WTC11 (cell line): ENCODE measurements at regions not wholly inside any gene's neighbourhood (a gene's known extent, or its start where the extent isn't known, plus 50 kb on each side); places are given as distances from the start of the nearest gene placed in this dataset.

Experiments used
- ATAC-seq: fragments of 200-7000 bp; cut with Tn5 transposase; 2 replicates; pipeline ENCODE4 v1.10.0; 2021; ENCODE audit warnings: mild to moderate bottlenecking, moderate library complexity
- CTCF ChIA-PET: fragments of 300-600 bp; sonication (Branson Sonifier 250); formaldehyde crosslinking; loops from one replicate; lab custom pipeline; 2021; ENCODE audit warnings: antibody characterized with exemption; lab: Charles Lee
- POLR2A ChIA-PET: fragments of 350-600 bp; sonication (Branson Sonifier 250); formaldehyde crosslinking; loops from one replicate; lab custom pipeline; 2021; ENCODE audit warnings: antibody characterized with exemption; lab: Charles Lee
- DNase-seq: peaks from one replicate; pipeline ENCODE4 v3.0.0; 2021; ENCODE audit warnings: low spot score
- H3K27ac Mint-ChIP-seq: 2 replicates; pipeline ENCODE4 v1.8.0; 2021; ENCODE audit warnings: mixed read lengths
- H3K27me3 Mint-ChIP-seq: 2 replicates; pipeline ENCODE4 v1.8.0; 2021; ENCODE audit warnings: low read depth, mild to moderate bottlenecking, moderate library complexity, mixed read lengths
- H3K36me3 Mint-ChIP-seq: 2 replicates; pipeline ENCODE4 v1.8.0; 2021; ENCODE audit warnings: mixed read lengths
- H3K4me1 Mint-ChIP-seq: 2 replicates; pipeline ENCODE4 v1.8.0; 2022; ENCODE audit warnings: mixed read lengths
- H3K4me3 Mint-ChIP-seq: 2 replicates; pipeline ENCODE4 v1.8.0; 2021; ENCODE audit warnings: mild to moderate bottlenecking, moderate library complexity, mixed read lengths
- H3K9me3 Mint-ChIP-seq: 2 replicates; pipeline ENCODE4 v1.8.0; 2021; ENCODE audit warnings: mixed read lengths
- CREB1 ChIP-seq: sonication (generic); formaldehyde crosslinking; IDR thresholded peaks from 2 replicates; pipeline ENCODE4 v1.8.0; 2023; ENCODE audit warnings: mild to moderate bottlenecking, missing genetic modification reagents
- CREM ChIP-seq: sonication (generic); formaldehyde crosslinking; IDR thresholded peaks from 2 replicates; pipeline ENCODE4 v1.8.1; 2022; ENCODE audit warnings: mild to moderate bottlenecking, missing genetic modification reagents, moderate library complexity
- CTCF ChIP-seq: fragments of 200-600 bp; IDR thresholded peaks from 2 replicates; pipeline ENCODE4 v1.8.0; 2022; ENCODE audit warnings: antibody characterized with exemption
- E2F1 ChIP-seq: sonication (generic); formaldehyde crosslinking; IDR thresholded peaks from 2 replicates; pipeline ENCODE4 v1.8.0; 2022; ENCODE audit warnings: mild to moderate bottlenecking, missing genetic modification reagents
- E2F5 ChIP-seq: sonication (generic); formaldehyde crosslinking; IDR thresholded peaks from 2 replicates; pipeline ENCODE4 v1.8.1; 2022; ENCODE audit warnings: mild to moderate bottlenecking, moderate library complexity, missing genetic modification reagents
- HMGXB4 ChIP-seq: sonication (generic); formaldehyde crosslinking; IDR thresholded peaks from 2 replicates; pipeline ENCODE4 v1.8.1; 2023; ENCODE audit warnings: mild to moderate bottlenecking, moderate library complexity, missing genetic modification reagents
- JUN ChIP-seq: sonication (generic); formaldehyde crosslinking; IDR thresholded peaks from 2 replicates; pipeline ENCODE4 v1.8.0; 2023; ENCODE audit warnings: mild to moderate bottlenecking, missing genetic modification reagents
- MLX ChIP-seq: sonication (generic); formaldehyde crosslinking; IDR thresholded peaks from 2 replicates; pipeline ENCODE4 v1.8.1; 2023; ENCODE audit warnings: mild to moderate bottlenecking, missing genetic modification reagents, moderate library complexity
- NFATC4 ChIP-seq: fragments of 250-450 bp; sonication (Bioruptor Pico); IDR thresholded peaks from 2 replicates; pipeline ENCODE4 v1.9.0; 2021; ENCODE audit warnings: mild to moderate bottlenecking
- NFYB ChIP-seq: sonication (generic); formaldehyde crosslinking; conservative IDR thresholded peaks from 2 replicates; pipeline ENCODE4 v1.8.0; 2022; ENCODE audit warnings: low read depth, missing genetic modification reagents
- SMAD3 ChIP-seq: sonication (generic); formaldehyde crosslinking; IDR thresholded peaks from 2 replicates; pipeline ENCODE4 v1.8.0; 2022; ENCODE audit warnings: missing genetic modification reagents, mild to moderate bottlenecking, borderline replicate concordance
- TCF7 ChIP-seq: sonication (generic); formaldehyde crosslinking; IDR thresholded peaks from 2 replicates; pipeline ENCODE4 v1.8.0; 2022; ENCODE audit warnings: mild to moderate bottlenecking, low read depth, missing genetic modification reagents, moderate library complexity
- USF1 ChIP-seq: sonication (generic); formaldehyde crosslinking; IDR thresholded peaks from 2 replicates; pipeline ENCODE4 v1.8.0; 2022; ENCODE audit warnings: mild to moderate bottlenecking, missing genetic modification reagents
- ZBTB43 ChIP-seq: sonication (generic); formaldehyde crosslinking; IDR thresholded peaks from 2 replicates; pipeline ENCODE4 v1.8.1; 2023; ENCODE audit warnings: mild to moderate bottlenecking, missing genetic modification reagents
- ZNF532 ChIP-seq: fragments of 250-450 bp; sonication (Bioruptor Pico); IDR thresholded peaks from 2 replicates; pipeline ENCODE4 v1.9.0; 2021; ENCODE audit warnings: mild to moderate bottlenecking, borderline replicate concordance

- ChIA-PET POLR2A (no interaction called here), CTCF (no interaction called here)
- Mint-ChIP-seq H3K4me1 (peaks cover 16% of the 10 kb centered on the region), H3K27ac (no peak overlapping the region), H3K4me3 (no peak overlapping the region), H3K36me3 (peaks cover 6% of the 10 kb centered on the region), H3K27me3 (no peaks in the 10 kb centered on the region), H3K9me3 (peaks cover 12% of the 10 kb centered on the region)
- TF ChIP-seq NFYB (CRISPR knock-in tag) = no peak
- no peak for TF ChIP-seq CTCF
- TF ChIP-seq ZBTB43 (CRISPR knock-in tag) = no peak
- no peak for TF ChIP-seq E2F5 (CRISPR knock-in tag)
- TF ChIP-seq JUN (CRISPR knock-in tag) = no peak
- no peak for DNase-seq
- ATAC-seq = no peak
These were observed 179.2 kb upstream of the FAM3C start for GRCh38 chr7:121575194-121575765.

GRCh38 chr7:121574109-121574508 is 178.0 kb upstream of the FAM3C start:
- DNase-seq = no peak
- ChIA-PET POLR2A (no interaction called here), CTCF (no interaction called here)
- TF ChIP-seq USF1 (no peak), HMGXB4 (CRISPR knock-in tag) (no peak), NFATC4 (no peak), SMAD3 (CRISPR knock-in tag) (no peak), E2F1 (no peak)
- H3K36me3 Mint-ChIP-seq = peaks cover 6% of the 10 kb centered on the region
- no peak overlapping the region for H3K27ac Mint-ChIP-seq
- H3K4me1 Mint-ChIP-seq = peaks cover 16% of the 10 kb centered on the region
- no peak overlapping the region for H3K4me3 Mint-ChIP-seq
- no peaks in the 10 kb centered on the region for H3K27me3 Mint-ChIP-seq
- ATAC-seq = no peak
- H3K9me3 Mint-ChIP-seq = peaks cover 13% of the 10 kb centered on the region

- ATAC-seq (no peak), DNase-seq (no peak)
- H3K4me3 Mint-ChIP-seq = no peak overlapping the region
- H3K9me3 Mint-ChIP-seq = peaks cover 13% of the 10 kb centered on the region
- peaks cover 6% of the 10 kb centered on the region for H3K36me3 Mint-ChIP-seq
- ChIA-PET CTCF (no interaction called here), POLR2A (no interaction called here)
- H3K27me3 Mint-ChIP-seq = no peaks in the 10 kb centered on the region; the same call in 1 of the 2 replicates
- no peak overlapping the region for H3K27ac Mint-ChIP-seq
- peaks cover 16% of the 10 kb centered on the region for H3K4me1 Mint-ChIP-seq
- TF ChIP-seq CREB1 (CRISPR knock-in tag) (no peak), JUN (CRISPR knock-in tag) (no peak), CTCF (no peak), TCF7 (CRISPR knock-in tag) (no peak), SMAD3 (CRISPR knock-in tag) (no peak), CREM (CRISPR knock-in tag) (no peak), ZNF532 (CRISPR knock-in tag) (no peak), MLX (CRISPR knock-in tag) (no peak)
These were observed 176.5 kb upstream of the FAM3C start for GRCh38 chr7:121572615-121573014.
